HT1080 (cell line): ENCODE measurements at regions not wholly inside any gene's neighbourhood (a gene's known extent, or its start where the extent isn't known, plus 50 kb on each side); places are given as distances from the start of the nearest gene placed in this dataset.
"Not testable (repeated sequence)": the region's sequence is repeated elsewhere in the genome, so short reads cannot be mapped to it uniquely, and the experiment has no call there.

Source experiments
- DNase-seq: peaks from one replicate; pipeline ENCODE4 v3.0.0-alpha.2; 2015; ENCODE audit warnings: low read depth

GRCh38 chr12:9340422-9341259, 132.4 kb upstream of the PZP start:
- peak; percentile 69 for DNase-seq

- no peak for DNase-seq
Observed at GRCh38 chr12:9337656-9338055, 129.5 kb upstream of the PZP start.

GRCh38 chr12:9336375-9337011, 128.3 kb upstream of the PZP start:
- DNase-seq = not testable (repeated sequence)

- DNase-seq = no peak
Observed at GRCh38 chr12:9335867-9336266, 127.7 kb upstream of the PZP start.

- DNase-seq = no peak
Observed at GRCh38 chr12:9334964-9335363, 126.8 kb upstream of the PZP start.

- DNase-seq = peak; percentile 17
Observed at GRCh38 chr12:9334041-9334692, 126.0 kb upstream of the PZP start.

GRCh38 chr12:9333161-9333560, 125.0 kb upstream of the PZP start:
- DNase-seq = no peak

GRCh38 chr12:9332564-9332963, 124.4 kb upstream of the PZP start:
- DNase-seq = no peak

- DNase-seq = peak; percentile 43
Observed at GRCh38 chr12:9331218-9331626, 123.0 kb upstream of the PZP start.

- DNase-seq = no peak
Observed at GRCh38 chr12:9329019-9329418, 120.8 kb upstream of the PZP start.

GRCh38 chr12:9328065-9328464, 119.9 kb upstream of the PZP start:
- DNase-seq = no peak

GRCh38 chr12:9327320-9327719, 119.1 kb upstream of the PZP start:
- DNase-seq = no peak

GRCh38 chr12:9326849-9327248, 118.7 kb upstream of the PZP start:
- not testable (repeated sequence) for DNase-seq

GRCh38 chr12:9326085-9326484, 117.9 kb upstream of the PZP start:
- no peak for DNase-seq

GRCh38 chr12:9325471-9325870, 117.3 kb upstream of the PZP start:
- no peak for DNase-seq

GRCh38 chr12:9324782-9325181, 116.6 kb upstream of the PZP start:
- DNase-seq = no peak

- DNase-seq = no peak
Observed at GRCh38 chr12:9323144-9323681, 115.0 kb upstream of the PZP start.

GRCh38 chr12:9319842-9320173, 111.6 kb upstream of the PZP start:
- DNase-seq = no peak

- DNase-seq = no peak
Observed at GRCh38 chr12:9319044-9319841, 111.0 kb upstream of the PZP start.

- not testable (repeated sequence) for DNase-seq
Observed at GRCh38 chr12:9313479-9313878, 105.3 kb upstream of the PZP start.
